ENCODE measurements at regions not wholly inside any gene's neighbourhood (a gene's known extent, or its start where the extent isn't known, plus 50 kb on each side); places are given as distances from the start of the nearest gene placed in this dataset.

- no peaks in the 10 kb centered on the region for H3K36me3 ChIP-seq (ENCODE audit: control insufficient read depth in 3 of 3, insufficient read depth in 3 of 3, low read length in 3 of 3)
- no peak overlapping the region for H3K27ac ChIP-seq (ENCODE audit: low read depth, low read length)
- H3K27me3 ChIP-seq (ENCODE audit: control insufficient read depth in 3 of 3, insufficient read depth in 3 of 3, low read length in 3 of 3): peaks cover 0 to 8% (median 4%) of the 10 kb centered on the region in 3 donors
- no peak overlapping the region for H3K9ac ChIP-seq (ENCODE audit: low read depth in 1 of 3, low read length in 3 of 3)
- H3K4me1 ChIP-seq (ENCODE audit: control insufficient read depth in 3 of 3, insufficient read depth in 3 of 3, low read length in 3 of 3): peaks cover 5 to 34% (median 25%) of the 10 kb centered on the region in 3 donors
- H3K9me3 ChIP-seq (ENCODE audit: control insufficient read depth in 3 of 3, low read length in 3 of 3): no peaks in the 10 kb centered on the region
- H3K4me3 ChIP-seq (ENCODE audit: low read length in 3 of 3): no peak overlapping the region
These were observed 103.3 kb upstream of the GRIK3 start for GRCh38 chr1:37137601-37138000.

DNA sequence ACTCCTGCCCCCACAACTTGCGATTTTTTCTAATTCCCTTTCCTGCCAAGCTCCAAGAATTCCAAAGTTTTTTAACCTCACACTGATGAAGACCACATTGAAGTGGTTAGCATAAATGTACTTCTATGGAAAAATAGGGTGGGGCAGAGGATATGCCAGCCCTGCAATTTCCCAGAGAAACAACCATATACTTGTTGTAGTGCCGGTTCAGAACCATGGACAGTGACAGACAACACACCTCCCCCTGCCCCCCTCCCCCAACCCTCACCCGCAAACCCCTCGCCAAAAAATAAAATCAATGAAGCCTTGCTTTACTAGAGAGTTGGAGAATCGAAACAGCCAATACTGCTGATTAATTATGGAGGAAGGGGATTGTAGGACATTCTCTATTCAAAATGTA lies 109.5 kb upstream of the GRIK3 start:
- Histone ChIP-seq H3K36me3 (ENCODE audit: control insufficient read depth in 3 of 3, insufficient read depth in 3 of 3, low read length in 3 of 3) (peaks cover 0 to 3% (median 3%) of the 10 kb centered on the region in 3 donors), H3K4me3 (ENCODE audit: low read length in 3 of 3) (no peak overlapping the region), H3K9me3 (ENCODE audit: control insufficient read depth in 3 of 3, low read length in 3 of 3) (no peaks in the 10 kb centered on the region), H3K27ac (ENCODE audit: low read depth, low read length) (no peak overlapping the region), H3K4me1 (ENCODE audit: control insufficient read depth in 3 of 3, insufficient read depth in 3 of 3, low read length in 3 of 3) (peaks cover 12 to 33% (median 28%) of the 10 kb centered on the region in 3 donors), H3K27me3 (ENCODE audit: control insufficient read depth in 3 of 3, insufficient read depth in 3 of 3, low read length in 3 of 3) (no peaks in the 10 kb centered on the region), H3K9ac (ENCODE audit: low read depth in 1 of 3, low read length in 3 of 3) (no peak overlapping the region)

DNA sequence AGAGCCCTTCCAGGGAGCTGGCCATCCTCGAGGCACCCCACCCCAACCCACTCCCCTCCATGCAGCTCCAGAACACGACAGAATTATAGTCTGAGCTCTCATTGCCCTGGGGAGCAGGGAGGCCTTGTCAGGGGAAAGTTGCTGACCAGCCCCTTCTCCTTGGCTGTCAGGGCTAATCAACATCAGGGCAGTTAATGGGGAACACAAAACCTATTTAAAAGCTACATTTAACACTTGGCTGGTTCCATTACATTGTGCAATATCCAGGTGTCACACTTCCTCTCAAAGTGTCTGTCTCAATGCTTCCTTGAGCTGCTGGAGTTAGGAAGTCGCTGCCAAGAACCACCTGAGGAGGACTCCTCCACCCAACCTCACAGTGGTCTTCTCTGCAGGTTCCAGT lies 111.8 kb upstream of the GRIK3 start:
- H3K4me1 ChIP-seq (ENCODE audit: control insufficient read depth in 3 of 3, insufficient read depth in 3 of 3, low read length in 3 of 3): peaks cover 8 to 23% (median 19%) of the 10 kb centered on the region in 3 donors
- H3K27me3 ChIP-seq (ENCODE audit: control insufficient read depth in 3 of 3, insufficient read depth in 3 of 3, low read length in 3 of 3): no peaks in the 10 kb centered on the region
- no peak overlapping the region for H3K4me3 ChIP-seq (ENCODE audit: low read length in 3 of 3)
- peaks cover 0 to 3% (median 3%) of the 10 kb centered on the region in 3 donors for H3K36me3 ChIP-seq (ENCODE audit: control insufficient read depth in 3 of 3, insufficient read depth in 3 of 3, low read length in 3 of 3)
- no peaks in the 10 kb centered on the region for H3K9me3 ChIP-seq (ENCODE audit: control insufficient read depth in 3 of 3, low read length in 3 of 3)
- no peak overlapping the region for H3K27ac ChIP-seq (ENCODE audit: low read depth, low read length)
- H3K9ac ChIP-seq (ENCODE audit: low read depth in 1 of 3, low read length in 3 of 3): no peak overlapping the region

DNA sequence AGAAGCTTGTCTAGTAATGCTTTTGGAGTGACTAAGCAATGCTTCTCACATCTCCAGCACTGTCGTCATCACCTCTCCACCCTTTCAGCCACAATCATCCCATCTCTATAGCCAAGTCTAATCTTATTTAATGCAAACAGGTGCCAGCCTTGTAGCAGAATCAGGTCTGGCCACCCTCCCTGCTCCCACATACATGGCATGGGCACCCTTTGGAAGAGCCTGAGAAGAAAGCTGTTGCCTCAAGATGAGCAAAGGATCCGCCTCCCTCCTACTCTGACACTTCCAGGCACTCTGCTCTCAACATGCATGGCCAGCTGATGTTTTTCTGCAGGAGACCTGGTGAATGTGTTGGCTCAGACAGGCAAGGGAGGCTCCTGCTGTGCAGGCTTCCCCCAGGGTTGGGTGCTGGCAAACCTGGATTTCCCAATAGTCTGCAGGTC lies 113.1 kb upstream of the GRIK3 start:
- Histone ChIP-seq H3K27me3 (ENCODE audit: control insufficient read depth in 3 of 3, insufficient read depth in 3 of 3, low read length in 3 of 3) (no peaks in the 10 kb centered on the region), H3K9ac (ENCODE audit: low read depth in 1 of 3, low read length in 3 of 3) (no peak overlapping the region), H3K4me3 (ENCODE audit: low read length in 3 of 3) (no peak overlapping the region), H3K27ac (ENCODE audit: low read depth, low read length) (no peak overlapping the region), H3K4me1 (ENCODE audit: control insufficient read depth in 3 of 3, insufficient read depth in 3 of 3, low read length in 3 of 3) (peaks cover 8 to 32% (median 29%) of the 10 kb centered on the region in 3 donors), H3K9me3 (ENCODE audit: control insufficient read depth in 3 of 3, low read length in 3 of 3) (no peaks in the 10 kb centered on the region), H3K36me3 (ENCODE audit: control insufficient read depth in 3 of 3, insufficient read depth in 3 of 3, low read length in 3 of 3) (peaks cover 0 to 3% (median 3%) of the 10 kb centered on the region in 3 donors)

GRCh38 chr1:37147906-37148305 lies 113.6 kb upstream of the GRIK3 start:
- Histone ChIP-seq H3K27ac (ENCODE audit: low read depth, low read length) (no peak overlapping the region), H3K36me3 (ENCODE audit: control insufficient read depth in 3 of 3, insufficient read depth in 3 of 3, low read length in 3 of 3) (peaks cover 0 to 3% (median 3%) of the 10 kb centered on the region in 3 donors), H3K4me1 (ENCODE audit: control insufficient read depth in 3 of 3, insufficient read depth in 3 of 3, low read length in 3 of 3) (peaks cover 8 to 37% (median 33%) of the 10 kb centered on the region in 3 donors), H3K9me3 (ENCODE audit: control insufficient read depth in 3 of 3, low read length in 3 of 3) (no peaks in the 10 kb centered on the region), H3K4me3 (ENCODE audit: low read length in 3 of 3) (peak overlapping the region in 1 of 3 donors; percentile 22), H3K27me3 (ENCODE audit: control insufficient read depth in 3 of 3, insufficient read depth in 3 of 3, low read length in 3 of 3) (no peaks in the 10 kb centered on the region), H3K9ac (ENCODE audit: low read depth in 1 of 3, low read length in 3 of 3) (no peak overlapping the region)

GRCh38 chr1:37148663-37149062 lies 114.3 kb upstream of the GRIK3 start:
- Histone ChIP-seq H3K4me3 (ENCODE audit: low read length in 3 of 3) (no peak overlapping the region), H3K9ac (ENCODE audit: low read depth in 1 of 3, low read length in 3 of 3) (no peak overlapping the region), H3K27me3 (ENCODE audit: control insufficient read depth in 3 of 3, insufficient read depth in 3 of 3, low read length in 3 of 3) (no peaks in the 10 kb centered on the region), H3K36me3 (ENCODE audit: control insufficient read depth in 3 of 3, insufficient read depth in 3 of 3, low read length in 3 of 3) (peaks cover 0 to 3% (median 3%) of the 10 kb centered on the region in 3 donors), H3K27ac (ENCODE audit: low read depth, low read length) (no peak overlapping the region), H3K9me3 (ENCODE audit: control insufficient read depth in 3 of 3, low read length in 3 of 3) (no peaks in the 10 kb centered on the region), H3K4me1 (ENCODE audit: control insufficient read depth in 3 of 3, insufficient read depth in 3 of 3, low read length in 3 of 3) (peaks cover 10 to 43% (median 38%) of the 10 kb centered on the region in 3 donors)

GRCh38 chr1:37149296-37149695 lies 115.0 kb upstream of the GRIK3 start:
- H3K9ac ChIP-seq (ENCODE audit: low read depth in 1 of 3, low read length in 3 of 3): no peak overlapping the region
- peaks cover 10 to 43% (median 38%) of the 10 kb centered on the region in 3 donors for H3K4me1 ChIP-seq (ENCODE audit: control insufficient read depth in 3 of 3, insufficient read depth in 3 of 3, low read length in 3 of 3)
- peaks cover 0 to 3% (median 3%) of the 10 kb centered on the region in 3 donors for H3K36me3 ChIP-seq (ENCODE audit: control insufficient read depth in 3 of 3, insufficient read depth in 3 of 3, low read length in 3 of 3)
- no peaks in the 10 kb centered on the region for H3K9me3 ChIP-seq (ENCODE audit: control insufficient read depth in 3 of 3, low read length in 3 of 3)
- no peak overlapping the region for H3K27ac ChIP-seq (ENCODE audit: low read depth, low read length)
- no peaks in the 10 kb centered on the region for H3K27me3 ChIP-seq (ENCODE audit: control insufficient read depth in 3 of 3, insufficient read depth in 3 of 3, low read length in 3 of 3)
- no peak overlapping the region for H3K4me3 ChIP-seq (ENCODE audit: low read length in 3 of 3)

DNA sequence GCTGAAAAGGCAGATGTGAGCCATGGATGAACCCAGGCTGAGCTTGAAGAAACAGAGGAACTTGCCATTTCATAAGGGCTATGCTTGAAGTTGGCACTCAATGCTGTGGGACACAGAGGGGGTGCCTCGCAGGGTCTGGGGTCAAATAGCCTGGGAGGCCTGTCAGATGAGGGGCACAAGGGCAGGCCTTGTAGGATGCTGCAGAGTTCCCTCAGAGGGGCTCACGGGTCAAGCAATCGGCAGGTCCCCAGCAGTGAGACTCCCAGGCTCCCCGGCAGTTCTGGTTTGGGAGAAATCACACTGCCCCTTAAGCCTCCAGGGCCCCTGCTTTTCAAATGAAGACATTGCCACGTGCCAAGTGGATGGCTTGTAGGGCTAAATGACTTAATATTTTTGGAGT lies 116.7 kb upstream of the GRIK3 start:
- Histone ChIP-seq H3K4me1 (ENCODE audit: control insufficient read depth in 3 of 3, insufficient read depth in 3 of 3, low read length in 3 of 3) (peaks cover 10 to 43% (median 38%) of the 10 kb centered on the region in 3 donors), H3K9ac (ENCODE audit: low read depth in 1 of 3, low read length in 3 of 3) (peak overlapping the region in 2 of 3 donors; percentile 25 to 64), H3K36me3 (ENCODE audit: control insufficient read depth in 3 of 3, insufficient read depth in 3 of 3, low read length in 3 of 3) (peaks cover 0 to 3% (median 0%) of the 10 kb centered on the region in 3 donors), H3K4me3 (ENCODE audit: low read length in 3 of 3) (peak overlapping the region in 2 of 3 donors; percentile 23 to 66), H3K27me3 (ENCODE audit: control insufficient read depth in 3 of 3, insufficient read depth in 3 of 3, low read length in 3 of 3) (no peaks in the 10 kb centered on the region), H3K9me3 (ENCODE audit: control insufficient read depth in 3 of 3, low read length in 3 of 3) (no peaks in the 10 kb centered on the region), H3K27ac (ENCODE audit: low read depth, low read length) (peak overlapping the region; percentile 80)

GRCh38 chr1:37151789-37152188 lies 117.5 kb upstream of the GRIK3 start:
- H3K27me3 ChIP-seq (ENCODE audit: control insufficient read depth in 3 of 3, insufficient read depth in 3 of 3, low read length in 3 of 3): no peaks in the 10 kb centered on the region
- peaks cover 10 to 37% (median 32%) of the 10 kb centered on the region in 3 donors for H3K4me1 ChIP-seq (ENCODE audit: control insufficient read depth in 3 of 3, insufficient read depth in 3 of 3, low read length in 3 of 3)
- H3K9me3 ChIP-seq (ENCODE audit: control insufficient read depth in 3 of 3, low read length in 3 of 3): no peaks in the 10 kb centered on the region
- H3K36me3 ChIP-seq (ENCODE audit: control insufficient read depth in 3 of 3, insufficient read depth in 3 of 3, low read length in 3 of 3): no peaks in the 10 kb centered on the region
- peak overlapping the region in 2 of 3 donors; percentile 40 to 64 for H3K9ac ChIP-seq (ENCODE audit: low read depth in 1 of 3, low read length in 3 of 3)
- H3K27ac ChIP-seq (ENCODE audit: low read depth, low read length): peak overlapping the region; percentile 80
- peak overlapping the region; percentile 46 to 66 (median 49) for H3K4me3 ChIP-seq (ENCODE audit: low read length in 3 of 3)

- H3K4me3 ChIP-seq (ENCODE audit: low read length in 3 of 3): peak overlapping the region in 2 of 3 donors; percentile 46 to 66
- H3K36me3 ChIP-seq (ENCODE audit: control insufficient read depth in 3 of 3, insufficient read depth in 3 of 3, low read length in 3 of 3): no peaks in the 10 kb centered on the region
- H3K9me3 ChIP-seq (ENCODE audit: control insufficient read depth in 3 of 3, low read length in 3 of 3): no peaks in the 10 kb centered on the region
- H3K27ac ChIP-seq (ENCODE audit: low read depth, low read length): peak overlapping the region; percentile 80
- H3K27me3 ChIP-seq (ENCODE audit: control insufficient read depth in 3 of 3, insufficient read depth in 3 of 3, low read length in 3 of 3): no peaks in the 10 kb centered on the region
- peaks cover 8 to 36% (median 31%) of the 10 kb centered on the region in 3 donors for H3K4me1 ChIP-seq (ENCODE audit: control insufficient read depth in 3 of 3, insufficient read depth in 3 of 3, low read length in 3 of 3)
- peak overlapping the region in 2 of 3 donors; percentile 40 for H3K9ac ChIP-seq (ENCODE audit: low read depth in 1 of 3, low read length in 3 of 3)
These were observed 118.2 kb upstream of the GRIK3 start for GRCh38 chr1:37152491-37152890.
